ENCODE measurements at regions not wholly inside any gene's neighbourhood (a gene's known extent, or its start where the extent isn't known, plus 50 kb on each side); places are given as distances from the start of the nearest gene placed in this dataset.

GRCh38 chr3:59106085-59106648 lies 56.3 kb upstream of the CFAP20DC start:
- no peak for TF ChIP-seq CTCF (IDR thresholded peaks at IDR 0.05)
- TF ChIP-seq POLR2A (IDR thresholded peaks at IDR 0.05), result no peak
- TF ChIP-seq POLR2AphosphoS5 (IDR thresholded peaks at IDR 0.05), result no peak

All from sigmoid colon (tissue), 4 donors.